Ovary (tissue), 3 donors: ENCODE measurements at regions not wholly inside any gene's neighbourhood (a gene's known extent, or its start where the extent isn't known, plus 50 kb on each side); places are given as distances from the start of the nearest gene placed in this dataset.

ENCODE experiments used
- EP300 ChIP-seq: sonication (generic); formaldehyde crosslinking; IDR thresholded peaks from one replicate; pipeline ENCODE4 v1.6.1; 2017; ENCODE audit warnings: antibody characterized with exemption
- TF ChIP-seq, protein P1 (sequence below), 3 donors: fragments of 450-650 bp in 2 of 3; fragments of 200-600 bp in 1 of 3; IDR thresholded peaks; one replicate each; pipeline versions ENCODE4 v1.5.1 to v1.8.0; 2016 to 2022; ENCODE audit warnings: antibody characterized with exemption in 3 of 3, mild to moderate bottlenecking in 1 of 3
- donor health status: DM: no; HTN: no; CAD: no.

DNA sequence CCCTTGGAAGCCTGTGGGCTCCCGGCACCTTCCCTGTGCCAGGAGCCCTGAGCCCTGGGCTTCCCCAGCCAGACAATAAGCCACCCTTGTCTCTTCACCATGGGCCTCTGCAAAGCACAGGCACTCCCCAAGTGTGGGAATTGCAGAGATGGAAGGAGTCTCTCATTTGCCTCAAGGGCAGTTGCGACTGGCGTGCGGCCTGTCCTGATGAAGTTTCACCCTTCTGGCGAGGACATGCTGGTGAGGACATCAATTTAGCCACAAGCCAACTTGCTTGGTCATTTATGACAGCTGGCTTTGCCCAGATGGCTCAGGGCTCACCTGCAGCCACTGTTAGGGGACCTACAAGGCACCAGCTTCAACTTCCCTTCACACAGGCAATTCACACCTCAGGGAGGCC, 180.2 kb downstream of the ANAPC1 start:
- TF ChIP-seq, protein P1, sequence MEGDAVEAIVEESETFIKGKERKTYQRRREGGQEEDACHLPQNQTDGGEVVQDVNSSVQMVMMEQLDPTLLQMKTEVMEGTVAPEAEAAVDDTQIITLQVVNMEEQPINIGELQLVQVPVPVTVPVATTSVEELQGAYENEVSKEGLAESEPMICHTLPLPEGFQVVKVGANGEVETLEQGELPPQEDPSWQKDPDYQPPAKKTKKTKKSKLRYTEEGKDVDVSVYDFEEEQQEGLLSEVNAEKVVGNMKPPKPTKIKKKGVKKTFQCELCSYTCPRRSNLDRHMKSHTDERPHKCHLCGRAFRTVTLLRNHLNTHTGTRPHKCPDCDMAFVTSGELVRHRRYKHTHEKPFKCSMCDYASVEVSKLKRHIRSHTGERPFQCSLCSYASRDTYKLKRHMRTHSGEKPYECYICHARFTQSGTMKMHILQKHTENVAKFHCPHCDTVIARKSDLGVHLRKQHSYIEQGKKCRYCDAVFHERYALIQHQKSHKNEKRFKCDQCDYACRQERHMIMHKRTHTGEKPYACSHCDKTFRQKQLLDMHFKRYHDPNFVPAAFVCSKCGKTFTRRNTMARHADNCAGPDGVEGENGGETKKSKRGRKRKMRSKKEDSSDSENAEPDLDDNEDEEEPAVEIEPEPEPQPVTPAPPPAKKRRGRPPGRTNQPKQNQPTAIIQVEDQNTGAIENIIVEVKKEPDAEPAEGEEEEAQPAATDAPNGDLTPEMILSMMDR (IDR thresholded peaks at IDR 0.05) = no peak
- TF ChIP-seq EP300 = no peak
